ENCODE measurements at regions not wholly inside any gene's neighbourhood (a gene's known extent, or its start where the extent isn't known, plus 50 kb on each side); places are given as distances from the start of the nearest gene placed in this dataset.

DNA sequence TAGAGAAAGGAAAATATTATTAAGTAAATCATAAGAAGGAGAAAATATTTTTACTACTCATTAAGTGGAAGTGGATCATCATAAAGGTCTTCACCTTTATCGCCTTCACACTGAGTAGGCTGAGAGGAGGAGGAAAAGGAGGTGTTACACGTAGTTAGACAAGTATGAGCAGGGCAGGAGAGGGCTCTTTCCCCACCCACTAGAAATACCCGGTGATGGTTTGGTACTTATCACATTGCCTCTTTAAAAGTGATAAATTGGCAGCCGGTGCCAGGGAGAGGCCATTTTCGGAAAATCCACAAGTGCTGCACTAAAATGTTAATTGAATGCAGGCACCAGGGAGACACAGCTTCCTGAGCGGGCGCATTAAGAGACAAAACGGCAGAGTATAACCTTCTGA, 598.7 kb upstream of the SOX11 start:
- DNase-seq = no peak

DNA sequence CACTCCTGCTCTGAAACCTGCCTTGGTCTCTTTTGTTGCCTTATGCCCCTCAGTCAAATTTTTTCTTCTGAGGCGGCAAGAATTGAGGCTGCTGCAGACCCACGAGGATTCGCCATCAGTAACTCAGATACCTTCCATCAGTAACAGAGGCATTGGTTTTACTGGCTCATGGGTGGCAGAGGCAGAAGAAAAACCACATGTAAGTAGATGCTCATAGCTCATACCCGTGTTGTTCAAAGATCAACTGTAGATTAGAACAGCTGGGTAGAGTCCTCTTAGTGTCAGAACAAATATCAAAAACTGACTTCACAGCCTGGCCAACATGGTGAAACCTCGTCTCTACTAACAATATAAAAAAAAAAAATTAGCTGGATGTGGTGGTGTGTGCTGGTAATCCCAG, 598.0 kb upstream of the SOX11 start:
- no peak for DNase-seq

DNA sequence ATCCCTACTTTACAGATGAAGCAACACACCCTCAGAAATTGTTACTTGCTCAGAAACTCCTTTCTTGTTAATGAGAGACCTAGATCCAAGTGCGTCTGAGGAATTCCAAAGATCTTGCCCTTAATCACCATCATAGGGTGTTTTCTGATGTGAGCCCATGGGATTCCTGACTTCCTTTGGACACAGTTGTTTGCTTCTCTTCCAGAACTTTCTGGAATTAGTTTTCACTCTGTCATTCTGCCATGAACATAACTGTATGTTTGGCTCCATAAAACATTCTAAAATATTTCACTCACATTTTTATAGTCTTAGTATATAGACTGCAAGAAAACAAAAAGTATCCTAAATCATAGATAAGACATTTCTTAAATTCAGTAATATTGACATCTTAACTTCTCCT, 593.9 kb upstream of the SOX11 start:
- DNase-seq = no peak

DNA sequence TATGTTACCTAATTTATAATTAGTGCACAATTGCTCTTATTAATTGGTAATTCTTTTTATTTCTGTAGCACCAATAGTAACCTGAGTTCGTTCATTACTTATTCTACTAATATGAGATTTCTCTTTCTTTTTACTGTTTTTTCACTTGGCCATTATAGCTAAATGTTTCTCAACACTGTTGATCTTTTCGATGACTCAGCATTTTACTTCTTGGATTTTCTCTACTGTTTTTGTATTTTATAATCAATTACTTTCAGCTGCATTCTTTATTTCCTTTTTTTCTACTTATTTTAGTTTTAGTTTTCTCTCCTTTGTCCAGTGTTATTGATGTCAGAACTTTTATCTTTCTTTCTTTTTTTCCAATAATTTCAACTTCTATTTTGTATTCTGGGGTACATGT, 589.4 kb upstream of the SOX11 start:
- no peak for DNase-seq

DNA sequence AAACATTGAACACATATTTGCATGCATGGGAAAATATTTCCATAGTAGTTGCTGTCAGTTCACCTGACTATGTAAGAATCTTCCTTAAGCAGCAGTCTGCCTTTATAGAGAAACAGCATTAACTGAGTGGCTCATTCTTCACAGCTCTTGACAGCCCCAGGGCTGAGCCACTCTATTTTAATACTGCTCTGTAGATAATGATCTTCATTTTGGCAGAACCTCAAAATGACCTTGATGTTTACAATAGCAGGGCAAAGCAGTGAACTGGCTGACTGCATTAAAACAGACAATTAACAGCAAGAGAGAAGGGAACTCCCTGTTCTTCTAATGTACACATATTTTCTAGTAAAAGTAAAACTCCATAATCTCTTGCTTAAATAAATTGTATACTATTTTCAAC, 580.6 kb upstream of the SOX11 start:
- DNase-seq = peak; percentile 56

DNA sequence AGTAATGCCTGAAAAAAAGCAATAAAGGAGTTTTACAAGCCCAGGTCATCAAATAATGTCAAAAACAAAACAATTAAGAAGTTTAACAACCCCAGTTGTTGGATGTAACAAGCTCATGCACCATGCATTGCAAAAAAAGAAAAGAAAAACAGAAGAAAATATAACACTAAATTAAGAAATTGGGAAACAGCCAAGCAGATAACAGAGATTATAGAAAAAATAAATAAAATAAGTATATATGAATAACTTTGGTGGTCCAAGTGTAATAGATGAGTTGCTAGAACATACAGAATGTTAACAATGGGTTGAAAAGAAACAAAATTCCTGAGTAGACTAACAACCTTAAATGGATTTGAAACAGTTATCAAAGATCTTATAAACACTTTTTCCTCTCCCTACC, 573.1 kb upstream of the SOX11 start:
- DNase-seq = no peak

DNA sequence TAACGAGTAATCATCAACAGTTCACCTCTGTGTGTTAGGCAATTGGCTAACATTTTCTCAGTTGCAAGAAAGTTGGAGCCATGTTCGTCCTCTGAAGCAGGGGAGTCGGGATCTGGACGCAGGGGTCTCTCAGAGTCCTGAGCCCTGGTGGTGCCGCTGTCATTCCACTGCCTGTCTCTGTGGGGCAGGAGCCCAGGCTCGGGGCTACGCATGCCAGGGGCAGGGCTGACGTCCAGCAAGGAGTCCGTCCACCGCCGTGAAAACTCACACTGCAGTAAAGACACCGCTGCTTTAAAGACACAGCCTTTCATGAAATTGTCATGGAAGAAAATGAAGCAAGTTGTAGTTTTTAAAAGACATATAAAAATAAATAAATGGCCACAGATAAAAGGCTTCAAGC, 571.1 kb upstream of the SOX11 start:
- no peak for DNase-seq

DNA sequence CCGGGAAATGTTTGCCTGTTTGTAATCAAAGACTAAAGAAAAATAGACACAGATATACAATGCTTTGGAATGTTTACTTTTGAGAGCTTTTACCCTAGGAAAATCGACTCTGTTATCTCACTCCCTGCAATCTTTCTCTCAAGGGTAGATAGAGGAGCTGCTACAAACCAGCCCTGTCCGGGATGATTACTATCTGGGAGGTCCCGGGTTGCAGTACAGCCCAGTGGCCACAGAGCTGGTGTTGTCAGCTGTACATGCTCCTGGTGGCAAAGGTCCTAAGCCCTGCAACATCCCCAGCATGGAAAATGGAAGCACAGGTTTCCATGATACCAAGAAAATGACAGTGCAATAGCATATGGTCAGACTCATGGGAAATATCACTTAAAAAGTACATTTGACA, 570.5 kb upstream of the SOX11 start:
- DNase-seq = no peak

DNA sequence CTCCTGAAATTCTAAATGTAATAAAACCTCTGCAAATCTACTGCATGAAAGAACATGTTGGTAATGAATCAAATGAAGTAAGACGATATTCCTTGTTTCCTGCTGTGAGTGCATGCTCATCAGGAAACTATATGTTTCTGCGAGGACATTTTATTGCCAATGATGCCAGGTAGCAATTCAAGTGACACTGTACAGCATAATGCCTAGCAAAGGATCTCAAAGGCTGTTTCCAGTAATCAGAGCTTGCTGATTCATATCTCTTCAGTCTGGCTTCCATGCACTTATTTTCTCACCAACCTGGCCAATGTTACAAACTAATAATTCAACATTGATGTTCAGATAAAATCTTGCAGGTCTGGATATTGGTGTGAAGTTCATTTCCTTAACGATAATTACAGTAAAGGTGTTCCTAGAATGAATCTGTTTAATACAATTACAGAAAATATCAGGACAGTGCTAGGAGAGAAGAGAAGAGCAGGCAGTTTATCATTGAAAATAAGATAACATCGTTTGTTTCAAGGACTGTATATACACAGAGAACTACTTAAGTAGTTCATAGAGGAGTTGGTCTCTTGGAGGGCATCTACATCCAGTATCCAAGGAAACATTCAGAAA, 568.5 kb upstream of the SOX11 start:
- DNase-seq = peak; percentile 84

DNA sequence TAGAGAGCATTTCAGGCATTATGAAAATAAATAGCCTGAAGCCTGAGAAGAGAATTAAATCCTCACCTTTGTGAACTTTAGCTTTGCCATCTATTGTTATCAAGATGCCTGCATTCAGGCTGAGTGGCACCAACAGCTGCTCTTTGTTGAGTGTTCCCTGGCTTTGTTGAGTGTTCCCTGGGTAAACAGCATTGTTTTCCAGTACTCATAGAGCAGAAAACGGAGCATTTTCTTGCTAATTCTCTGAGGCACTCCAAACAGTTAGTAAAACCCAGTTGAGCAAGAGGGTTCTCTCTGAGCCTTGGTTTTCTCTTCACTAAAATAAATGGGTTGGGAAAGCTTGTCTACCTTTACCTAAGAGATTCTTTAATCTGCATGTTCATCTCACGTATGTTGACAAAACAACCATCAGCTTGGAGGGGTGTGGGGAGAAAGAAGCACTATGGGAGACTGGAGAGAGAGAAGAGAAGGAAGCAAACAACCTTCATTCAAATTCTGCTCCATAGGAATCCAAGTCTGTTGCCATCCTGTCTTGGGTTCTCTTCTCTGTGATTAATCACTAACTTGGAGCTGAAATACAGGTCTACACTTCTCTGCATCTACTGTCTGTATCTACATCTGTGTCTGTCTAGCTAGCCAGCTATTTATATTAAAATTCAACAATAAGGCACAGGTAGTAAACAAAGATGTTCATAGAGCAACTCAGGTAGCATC, 567.0 kb upstream of the SOX11 start:
- peak; percentile 18 for DNase-seq

DNA sequence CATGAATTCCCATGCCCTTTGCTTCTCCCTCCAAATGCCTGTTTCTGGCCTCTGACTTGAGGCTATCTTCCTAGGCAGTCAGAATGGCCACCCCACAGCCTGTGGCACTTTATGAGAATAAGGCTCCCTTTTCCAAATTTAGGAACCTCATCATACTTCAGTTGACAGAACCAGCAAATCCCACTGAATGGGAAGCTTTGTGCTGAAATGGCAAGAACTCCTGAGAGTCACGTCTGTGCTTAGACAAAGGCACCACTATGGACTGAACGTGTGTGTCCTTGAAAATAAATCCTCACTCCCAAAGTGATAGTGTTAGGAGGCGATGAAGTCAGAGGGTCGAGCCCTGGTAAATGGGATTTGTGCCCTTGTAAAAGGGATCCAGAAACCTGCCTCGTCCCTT, 559.9 kb upstream of the SOX11 start:
- no peak for DNase-seq

DNA sequence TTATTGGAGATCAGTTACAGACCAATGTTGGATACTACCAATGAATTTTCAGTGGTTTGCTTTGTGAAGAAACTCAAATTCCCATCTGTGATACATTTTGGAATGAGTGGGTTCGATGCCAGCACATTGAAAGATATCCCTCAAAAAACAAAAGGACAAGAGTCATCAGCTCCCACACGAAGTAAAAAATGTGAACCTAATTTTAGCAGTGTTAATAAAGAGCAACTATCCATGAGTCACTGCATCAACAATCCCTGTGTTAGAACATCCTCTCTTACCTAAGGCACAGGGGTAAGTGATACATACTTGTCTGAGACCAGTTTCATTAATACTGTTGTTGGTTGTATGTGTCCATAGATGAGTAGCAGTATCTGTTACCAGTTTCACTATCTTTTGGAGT, 551.8 kb upstream of the SOX11 start:
- DNase-seq = no peak

DNA sequence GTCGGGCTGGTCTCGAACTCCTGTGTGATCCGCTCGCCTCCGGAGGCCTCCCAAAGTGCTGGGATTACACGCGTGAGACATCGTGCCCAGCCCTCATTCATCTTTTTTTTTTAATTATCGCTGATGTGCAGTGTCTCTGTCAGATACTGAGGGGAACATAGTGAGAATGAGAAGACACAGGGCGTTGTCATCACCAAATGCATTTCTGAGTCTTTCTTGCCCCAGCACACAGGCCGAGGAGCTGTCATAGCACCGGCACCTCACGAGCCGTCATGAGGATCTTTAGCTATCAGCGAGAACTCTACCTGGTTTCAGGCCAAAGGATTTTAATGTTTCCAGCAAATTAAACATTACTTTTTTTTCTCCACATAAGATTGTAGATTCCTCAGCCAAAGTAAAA, 548.0 kb upstream of the SOX11 start:
- no peak for DNase-seq

DNA sequence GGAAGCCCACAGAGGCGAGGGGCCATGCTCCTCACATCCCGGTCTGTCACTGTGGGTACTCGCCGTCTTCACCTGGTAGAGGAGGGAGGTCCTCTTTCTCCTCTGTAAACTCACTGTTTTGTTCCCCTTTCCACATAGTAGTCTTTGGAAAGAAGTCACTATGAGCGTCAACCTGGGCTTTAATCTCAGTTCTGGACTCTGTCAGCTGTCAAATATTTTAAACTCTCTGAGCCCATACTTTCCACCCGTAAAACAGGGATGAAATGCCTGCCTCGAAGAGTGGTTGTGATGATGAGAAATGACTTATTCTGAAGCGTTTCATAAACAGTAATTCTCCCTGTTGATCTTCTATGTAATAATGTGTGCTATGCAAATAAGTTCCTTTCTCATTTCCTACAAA, 547.1 kb upstream of the SOX11 start:
- no peak for DNase-seq

DNA sequence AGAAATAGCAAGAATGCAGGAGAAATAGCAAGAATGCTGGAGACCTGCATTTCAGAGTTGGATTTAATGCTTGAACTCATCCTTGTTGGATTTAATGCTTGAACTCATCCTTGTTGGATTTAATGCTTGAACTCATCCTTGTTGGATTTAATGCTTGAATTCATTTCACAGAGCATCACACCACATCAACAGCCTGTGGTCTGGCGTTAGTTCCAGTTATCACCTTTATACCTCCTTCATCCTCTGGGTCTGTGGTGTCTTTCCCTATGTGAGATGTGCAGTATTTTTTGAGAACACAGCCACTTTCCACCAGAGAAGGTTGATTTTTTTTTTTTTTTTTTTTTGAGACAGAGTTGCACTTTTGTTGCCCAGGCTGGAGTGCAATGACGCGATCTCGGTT, 546.4 kb upstream of the SOX11 start:
- peak; percentile 11 for DNase-seq

DNA sequence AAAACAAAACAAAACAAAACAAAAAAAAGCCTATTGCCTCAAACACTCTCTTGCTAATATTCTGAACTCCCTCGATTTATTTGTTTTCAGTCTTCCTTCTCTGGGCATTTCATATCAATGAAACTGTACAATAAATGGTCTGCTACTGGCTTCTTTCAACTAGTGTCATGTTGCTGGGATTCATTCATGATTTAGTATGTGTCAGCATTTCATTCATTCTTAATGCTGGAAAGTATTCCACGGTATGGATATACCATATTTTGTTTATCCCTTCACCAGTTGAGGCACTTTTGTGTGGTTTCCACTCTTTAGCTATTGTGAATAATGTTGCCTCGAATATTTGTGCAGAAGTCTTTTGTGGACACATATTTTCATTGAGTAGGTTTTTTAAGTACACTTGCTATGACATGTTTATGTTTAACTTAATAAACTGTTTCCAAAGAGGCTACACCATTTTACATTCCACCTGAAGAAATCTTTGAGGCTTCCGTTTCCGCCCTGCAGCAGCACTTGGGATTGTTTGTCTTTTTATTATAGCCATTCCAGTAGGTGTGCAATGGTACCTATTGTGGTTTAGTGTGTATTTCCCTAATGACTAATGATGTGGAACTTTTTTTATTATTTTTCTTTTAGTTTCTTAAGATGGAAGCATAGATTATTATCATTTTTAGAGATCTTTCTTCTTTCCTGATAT, 543.6 kb upstream of the SOX11 start:
- DNase-seq = no peak

DNA sequence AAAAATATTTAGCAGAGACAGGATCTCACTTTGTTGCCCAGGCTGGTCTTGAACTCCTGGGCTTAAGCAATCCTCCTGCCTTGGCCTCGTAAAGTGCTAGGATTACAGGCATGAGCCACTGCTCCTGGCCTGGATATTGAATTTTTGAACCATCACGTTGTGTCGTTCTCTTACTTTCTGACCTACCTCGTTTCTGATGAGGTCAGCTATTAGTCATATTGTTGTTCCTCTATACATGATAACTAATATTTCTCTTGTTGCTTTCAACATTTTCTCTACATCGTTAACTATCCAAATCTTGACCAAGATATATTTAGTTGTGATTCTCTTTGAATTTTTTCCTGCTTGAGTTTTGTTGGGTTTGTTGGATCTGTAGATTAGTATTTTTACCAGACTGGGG, 541.3 kb upstream of the SOX11 start:
- no peak for DNase-seq

DNA sequence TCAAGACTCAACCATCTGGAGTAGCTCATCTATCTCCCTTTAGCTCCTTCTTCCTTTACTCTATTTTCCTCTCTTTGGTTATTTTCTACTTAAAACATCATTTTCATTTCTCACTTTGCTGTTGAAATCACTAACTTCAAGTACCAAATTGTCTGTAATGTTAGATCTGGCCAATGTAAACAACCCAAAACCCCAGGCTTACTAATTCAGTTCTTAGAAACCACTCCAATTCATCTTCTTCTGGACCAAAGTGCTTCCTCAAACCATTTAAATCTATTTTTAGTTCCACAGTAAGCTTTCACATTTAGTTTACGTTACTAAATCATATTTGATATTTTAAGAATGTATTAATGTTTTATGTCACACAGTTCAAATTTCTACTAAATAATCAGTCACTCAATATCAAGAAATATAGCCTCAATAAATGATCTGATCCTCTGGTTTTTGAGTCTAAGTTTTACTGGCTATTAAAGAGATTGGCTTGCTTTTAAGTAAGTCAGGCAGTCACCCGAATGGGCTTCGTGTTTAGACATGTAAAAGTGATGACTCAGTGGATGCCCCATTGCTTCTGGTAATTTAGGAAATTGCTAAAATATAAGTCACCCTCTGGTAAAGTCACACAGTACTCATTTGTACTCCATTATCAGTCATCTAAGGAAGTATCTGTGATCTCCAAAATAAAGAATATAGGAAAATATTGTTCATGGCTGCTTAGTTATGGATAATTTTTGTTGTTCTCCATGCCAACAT, 527.2 kb upstream of the SOX11 start:
- DNase-seq = peak; percentile 34

DNA sequence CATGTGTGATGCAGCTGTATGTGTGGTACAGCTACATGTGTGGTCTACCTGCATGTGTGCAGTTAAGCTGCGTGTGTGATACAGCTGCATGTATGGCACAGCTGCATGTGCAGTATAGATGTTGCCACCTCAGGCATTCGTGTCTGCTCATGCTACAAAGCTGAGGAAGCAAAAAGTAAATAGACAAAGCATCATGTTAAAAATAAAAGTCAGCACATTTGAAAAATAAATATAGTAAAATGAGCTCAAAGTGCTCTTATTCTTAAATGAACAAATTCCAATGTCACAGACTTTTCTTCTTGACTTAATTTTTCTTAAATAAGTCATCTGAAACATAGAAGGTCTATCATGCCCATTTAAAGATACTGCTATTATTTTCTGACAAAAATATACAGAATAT, 519.3 kb upstream of the SOX11 start:
- no peak for DNase-seq

DNA sequence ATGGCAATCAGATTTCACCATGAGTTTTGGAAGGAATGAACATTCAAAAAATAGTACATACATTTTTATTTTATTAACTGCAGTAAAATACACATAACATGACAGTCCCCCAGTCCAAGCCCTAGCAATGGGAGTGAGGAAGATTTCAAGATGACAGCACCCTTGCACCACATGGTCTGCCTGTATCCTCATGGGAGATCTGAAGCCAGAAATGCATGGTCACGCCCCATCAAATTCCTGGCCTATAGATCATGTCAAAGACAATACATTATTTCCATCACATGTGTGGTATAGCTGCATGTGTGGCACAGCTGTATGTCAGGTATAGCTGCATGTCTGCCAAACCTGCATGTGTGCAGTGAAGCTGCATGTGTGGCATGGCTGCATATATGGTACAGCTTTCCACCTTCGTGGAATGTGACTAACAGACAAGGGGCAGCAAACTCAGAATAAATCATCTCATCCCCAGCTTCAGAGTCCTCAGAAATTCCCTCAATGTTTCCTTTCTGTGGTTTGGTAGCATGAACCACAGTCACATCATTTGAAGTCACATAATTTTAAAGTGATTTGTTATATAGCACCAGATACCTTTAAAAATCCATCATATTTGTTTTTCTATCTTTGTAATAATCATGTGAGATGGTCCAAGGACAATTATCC, 518.2 kb upstream of the SOX11 start:
- no peak for DNase-seq

DNA sequence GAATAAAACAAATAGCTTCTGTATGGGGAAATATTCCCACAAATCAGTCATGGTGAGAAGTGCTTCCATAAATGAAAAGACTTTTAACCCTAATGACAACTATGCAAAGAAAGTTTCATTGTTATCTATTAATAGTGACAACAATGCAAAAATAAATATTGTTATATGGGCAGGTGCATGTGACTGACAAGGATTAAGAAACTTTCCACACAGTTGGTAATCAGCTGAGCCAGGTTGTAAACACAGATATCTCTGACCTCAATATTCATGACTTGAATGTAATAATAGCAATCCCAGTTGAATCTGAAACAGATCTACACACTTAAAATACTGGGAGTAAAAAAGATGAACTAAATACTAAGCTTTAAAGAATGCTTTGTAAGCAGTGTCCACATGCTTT, 517.0 kb upstream of the SOX11 start:
- no peak for DNase-seq

DNA sequence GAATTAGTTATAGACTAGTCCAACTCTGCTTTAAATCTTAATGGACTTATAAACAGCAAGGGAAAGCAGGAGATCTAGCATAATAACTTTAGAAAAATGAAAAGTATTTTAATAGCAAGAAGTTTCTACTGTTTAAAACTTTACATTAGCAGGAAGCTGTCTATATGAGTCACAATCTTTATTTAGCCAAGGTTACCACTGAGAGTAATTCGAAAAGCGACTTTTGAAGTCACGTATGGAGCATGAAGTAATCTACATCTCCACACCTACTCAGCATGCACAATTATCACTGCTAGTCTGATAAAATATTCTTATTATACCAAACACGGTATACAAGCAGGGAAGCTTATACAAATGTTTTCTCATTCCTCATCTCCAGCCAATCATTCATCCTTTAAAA, 515.4 kb upstream of the SOX11 start:
- DNase-seq = no peak

DNA sequence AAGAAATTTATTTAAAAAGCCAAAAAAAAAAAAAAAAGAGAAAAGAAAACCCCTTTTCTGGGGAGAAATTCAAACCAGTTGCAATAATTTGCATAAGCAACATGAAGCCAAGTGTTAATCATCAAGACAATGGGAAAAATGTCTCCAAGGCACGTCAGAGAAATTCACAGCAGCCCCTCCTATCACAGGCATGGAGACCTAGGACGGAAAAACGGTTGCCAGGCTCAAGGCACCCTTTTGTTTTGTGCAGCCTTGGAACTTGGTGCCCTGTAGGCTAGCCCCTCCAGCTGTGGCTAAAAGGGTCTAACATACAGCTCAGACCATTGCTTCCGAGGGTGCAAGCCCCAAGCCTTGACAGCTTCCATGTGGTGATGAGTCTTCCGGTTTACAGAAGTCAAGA, 509.2 kb upstream of the SOX11 start:
- no peak for DNase-seq

Measured in NCI-H2171 treated with DMSO at 0.1 percent for 48 hours (cell line).